ENCODE measurements at regions not wholly inside any gene's neighbourhood (a gene's known extent, or its start where the extent isn't known, plus 50 kb on each side); places are given as distances from the start of the nearest gene placed in this dataset.

DNA sequence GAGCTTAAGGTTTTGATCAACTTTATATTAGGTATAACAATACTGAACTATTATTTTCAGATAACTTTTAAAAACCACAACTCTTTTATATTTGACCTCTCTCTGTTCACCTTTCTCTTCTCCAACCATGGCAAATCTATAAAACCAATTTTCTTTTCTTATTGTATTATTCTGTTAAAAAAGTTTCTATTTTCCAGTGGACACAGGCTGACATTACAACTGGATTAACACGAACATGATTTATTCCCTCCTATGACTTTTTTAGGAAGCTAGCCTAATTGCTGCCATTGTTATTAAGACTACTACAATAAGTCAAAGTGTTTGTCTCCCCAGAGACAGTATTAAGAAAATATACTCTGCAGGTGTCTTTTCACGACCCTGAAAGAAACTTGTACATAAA lies 2291.1 kb upstream of the PCDH20 start:
- TF ChIP-seq, protein P1, sequence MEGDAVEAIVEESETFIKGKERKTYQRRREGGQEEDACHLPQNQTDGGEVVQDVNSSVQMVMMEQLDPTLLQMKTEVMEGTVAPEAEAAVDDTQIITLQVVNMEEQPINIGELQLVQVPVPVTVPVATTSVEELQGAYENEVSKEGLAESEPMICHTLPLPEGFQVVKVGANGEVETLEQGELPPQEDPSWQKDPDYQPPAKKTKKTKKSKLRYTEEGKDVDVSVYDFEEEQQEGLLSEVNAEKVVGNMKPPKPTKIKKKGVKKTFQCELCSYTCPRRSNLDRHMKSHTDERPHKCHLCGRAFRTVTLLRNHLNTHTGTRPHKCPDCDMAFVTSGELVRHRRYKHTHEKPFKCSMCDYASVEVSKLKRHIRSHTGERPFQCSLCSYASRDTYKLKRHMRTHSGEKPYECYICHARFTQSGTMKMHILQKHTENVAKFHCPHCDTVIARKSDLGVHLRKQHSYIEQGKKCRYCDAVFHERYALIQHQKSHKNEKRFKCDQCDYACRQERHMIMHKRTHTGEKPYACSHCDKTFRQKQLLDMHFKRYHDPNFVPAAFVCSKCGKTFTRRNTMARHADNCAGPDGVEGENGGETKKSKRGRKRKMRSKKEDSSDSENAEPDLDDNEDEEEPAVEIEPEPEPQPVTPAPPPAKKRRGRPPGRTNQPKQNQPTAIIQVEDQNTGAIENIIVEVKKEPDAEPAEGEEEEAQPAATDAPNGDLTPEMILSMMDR (IDR thresholded peaks at IDR 0.05 in 4 of 5, conservative IDR thresholded peaks at IDR 0.05 in 1 of 5), result no peak
- no peak for TF ChIP-seq POLR2A (IDR thresholded peaks at IDR 0.05)

Measured in gastrocnemius medialis (tissue), 4 donors.